Testis (tissue), 2 donors: ENCODE measurements at regions not wholly inside any gene's neighbourhood (a gene's known extent, or its start where the extent isn't known, plus 50 kb on each side); places are given as distances from the start of the nearest gene placed in this dataset.

Source experiments
- DNase-seq: peaks from one replicate; pipeline ENCODE4 v3.0.0-alpha.2; 2019
- H3K27ac ChIP-seq, 2 donors: fragments of 200-600 bp; sonication (generic); one replicate each; pipeline ENCODE4 v1.5.1; 2019
- H3K27me3 ChIP-seq: fragments of 200-600 bp; sonication (generic); one replicate; pipeline ENCODE4 v1.5.1; 2019
- H3K36me3 ChIP-seq: fragments of 200-600 bp; sonication (generic); one replicate; pipeline ENCODE4 v1.5.1; 2017; ENCODE audit warnings: low read depth; ENCODE audit errors: missing control alignments
- H3K4me1 ChIP-seq: fragments of 200-600 bp; sonication (generic); one replicate; pipeline ENCODE4 v1.5.1; 2019
- H3K4me3 ChIP-seq, 2 donors: fragments of 200-600 bp; sonication (generic); one replicate each; pipeline ENCODE4 v1.5.1; 2017 to 2019
- H3K9me3 ChIP-seq: fragments of 200-600 bp; sonication (generic); one replicate; pipeline ENCODE4 v1.5.1; 2017
- CTCF ChIP-seq, 3 experiments: fragments of 450-650 bp in 2 of 3; fragments of 200-600 bp in 1 of 3; sonication (generic) in 1 of 3; IDR thresholded peaks; one replicate each; pipeline ENCODE4 v1.5.1; 2016 to 2019; ENCODE audit warnings: antibody characterized with exemption in 3 of 3, mild to moderate bottlenecking in 2 of 3, moderate library complexity in 1 of 3
- POLR2A ChIP-seq: fragments of 450-650 bp; IDR thresholded peaks from one replicate; pipeline ENCODE4 v1.6.1; 2017; ENCODE audit warnings: antibody characterized with exemption, mild to moderate bottlenecking, moderate library complexity
- whole genome bisulfite sequencing, 2 donors: methylation state at CpG; one replicate each; pipeline ENCODE4 v1.1.5; 2018; 5-methylcytosine and 5-hydroxymethylcytosine counted together
- intact Hi-C: fragments of 100-400 bp; cut with DNase I; formaldehyde crosslinking; loops from one replicate; pipeline ENCODE4 v1.15.1; 2023; ENCODE audit warnings: low total_unique reads

- Histone ChIP-seq H3K9me3 (no peaks in the 10 kb centered on the region), H3K4me1 (no peaks in the 10 kb centered on the region), H3K4me3 (no peak overlapping the region), H3K36me3 (no peaks in the 10 kb centered on the region), H3K27me3 (no peaks in the 10 kb centered on the region), H3K27ac (no peak overlapping the region)
- intact Hi-C loops: no loop called here
- DNase-seq: no peak
- 54 to 59% methylated on average over 2 of the region's 2 CpGs for WGBS, 2 donors
- no peak for TF ChIP-seq POLR2A
- no peak for TF ChIP-seq CTCF (IDR thresholded peaks at IDR 0.05)
Observed at GRCh38 chr9:113695901-113696300, 180.2 kb upstream of the ZNF618 start.

GRCh38 chr9:113701774-113702755, 174.0 kb upstream of the ZNF618 start:
- Histone ChIP-seq H3K4me3 (no peak overlapping the region), H3K27ac (no peak overlapping the region), H3K27me3 (no peaks in the 10 kb centered on the region), H3K36me3 (no peaks in the 10 kb centered on the region), H3K4me1 (no peaks in the 10 kb centered on the region), H3K9me3 (no peaks in the 10 kb centered on the region)
- 74 to 76% methylated on average over 17 of the region's 17 CpGs for WGBS, 2 donors
- intact Hi-C loops: no loop called here
- DNase-seq: no peak
- no peak for TF ChIP-seq POLR2A

GRCh38 chr9:113705306-113705927, 170.7 kb upstream of the ZNF618 start:
- TF ChIP-seq POLR2A (no peak), CTCF (IDR thresholded peaks at IDR 0.05) (no peak)
- WGBS, 2 donors: 72 to 86% methylated on average over 6 of the region's 6 CpGs
- no peaks in the 10 kb centered on the region for H3K9me3 ChIP-seq
- H3K27me3 ChIP-seq: no peaks in the 10 kb centered on the region
- DNase-seq: no peak
- H3K36me3 ChIP-seq: no peaks in the 10 kb centered on the region
- H3K4me3 ChIP-seq: no peak overlapping the region
- intact Hi-C loops: no loop called here
- no peaks in the 10 kb centered on the region for H3K4me1 ChIP-seq
- H3K27ac ChIP-seq: no peak overlapping the region

GRCh38 chr9:113705928-113706519, 170.1 kb upstream of the ZNF618 start:
- no peak overlapping the region for H3K27ac ChIP-seq
- H3K4me3 ChIP-seq: no peak overlapping the region
- no peak for DNase-seq

More at GRCh38 chr9:113705928-113706519, 170.1 kb upstream of the ZNF618 start:
- TF ChIP-seq CTCF (IDR thresholded peaks at IDR 0.05) (no peak), POLR2A (no peak)
- intact Hi-C loops: no loop called here
- 62 to 70% methylated on average over 2 of the region's 2 CpGs for WGBS, 2 donors
- Histone ChIP-seq H3K4me1 (no peaks in the 10 kb centered on the region), H3K9me3 (no peaks in the 10 kb centered on the region), H3K27me3 (no peaks in the 10 kb centered on the region), H3K36me3 (no peaks in the 10 kb centered on the region)
